T-helper 2 cell treated with Interferon-gamma antibody and Interleukin-4, amounts not matched to agents 100 ng/mL and 5 ng/mL, for 36 hours (primary cell): ENCODE measurements at regions not wholly inside any gene's neighbourhood (a gene's known extent, or its start where the extent isn't known, plus 50 kb on each side); places are given as distances from the start of the nearest gene placed in this dataset.
"Not testable (repeated sequence)": the region's sequence is repeated elsewhere in the genome, so short reads cannot be mapped to it uniquely, and the experiment has no call there.

Experiments used
- intact Hi-C: fragments of 100-400 bp; cut with micrococcal nuclease; formaldehyde crosslinking; loops from one replicate; pipeline ENCODE4 v1.15.1; 2023

- intact Hi-C loops = no loop called here
Measured at GRCh38 chr20:4635781-4636180, 50.5 kb upstream of the PRNP start.

- intact Hi-C loops = no loop called here
Measured at GRCh38 chr20:4635342-4635741, 50.9 kb upstream of the PRNP start.

GRCh38 chr20:4633780-4634179 is 52.5 kb upstream of the PRNP start:
- intact Hi-C loops = no loop called here

- intact Hi-C loops = no loop called here
Measured at GRCh38 chr20:4633379-4633778, 52.9 kb upstream of the PRNP start.

- intact Hi-C loops = no loop called here
Measured at GRCh38 chr20:4632876-4633275, 53.4 kb upstream of the PRNP start.

GRCh38 chr20:4626228-4626627 is 60.0 kb upstream of the PRNP start:
- intact Hi-C loops = no loop called here

GRCh38 chr20:4625687-4626086 is 60.6 kb upstream of the PRNP start:
- intact Hi-C loops = no loop called here

GRCh38 chr20:4624675-4625336 is 61.5 kb upstream of the PRNP start:
- intact Hi-C loops = not testable (repeated sequence)

- intact Hi-C loops = not testable (repeated sequence)
Measured at GRCh38 chr20:4619144-4619543, 67.1 kb upstream of the PRNP start.

- intact Hi-C loops = no loop called here
Measured at GRCh38 chr20:4617484-4617883, 68.8 kb upstream of the PRNP start.

GRCh38 chr20:4617019-4617418 is 69.2 kb upstream of the PRNP start:
- intact Hi-C loops = no loop called here

GRCh38 chr20:4613718-4614620 is 72.3 kb upstream of the PRNP start:
- intact Hi-C loops = loop anchor here (1.0 kb wide), 1 partner anchor 106 kb away; no protein-coding TSS in a partner anchor

- intact Hi-C loops = no loop called here
Measured at GRCh38 chr20:4613184-4613583, 73.1 kb upstream of the PRNP start.

GRCh38 chr20:4610871-4611270 is 75.4 kb upstream of the PRNP start:
- intact Hi-C loops = no loop called here

- intact Hi-C loops = loop anchor here (10.0 kb wide), 1 partner anchor 345 kb away; no protein-coding TSS in a partner anchor
Measured at GRCh38 chr20:4609511-4609910, 76.7 kb upstream of the PRNP start.

- intact Hi-C loops = loop anchor here (10.0 kb wide), 1 partner anchor 346 kb away; no protein-coding TSS in a partner anchor
Measured at GRCh38 chr20:4608861-4609260, 77.4 kb upstream of the PRNP start.

- intact Hi-C loops = loop anchor here (1.0 to 10.0 kb wide), 3 partner anchors 113 to 493 kb away; no protein-coding TSS in a partner anchor
Measured at GRCh38 chr20:4607287-4607713, 79.0 kb upstream of the PRNP start.

- intact Hi-C loops = loop anchor here (10.0 kb wide), 1 partner anchor 349 kb away; no protein-coding TSS in a partner anchor
Measured at GRCh38 chr20:4606051-4606450, 80.2 kb upstream of the PRNP start.

GRCh38 chr20:4605166-4605565 is 81.1 kb upstream of the PRNP start:
- intact Hi-C loops = loop anchor here (10.0 kb wide), 1 partner anchor 350 kb away; no protein-coding TSS in a partner anchor

- intact Hi-C loops = loop anchor here (10.0 kb wide), 1 partner anchor 350 kb away; no protein-coding TSS in a partner anchor
Measured at GRCh38 chr20:4604580-4604979, 81.7 kb upstream of the PRNP start.

GRCh38 chr20:4603724-4604123 is 82.5 kb upstream of the PRNP start:
- intact Hi-C loops = loop anchor here (10.0 kb wide), 1 partner anchor 351 kb away; no protein-coding TSS in a partner anchor

- intact Hi-C loops = loop anchor here (10.0 kb wide), 1 partner anchor 353 kb away; no protein-coding TSS in a partner anchor
Measured at GRCh38 chr20:4602297-4602631, 84.0 kb upstream of the PRNP start.
